Activated CD8-positive, alpha-beta memory T cell treated with anti-CD3 and anti-CD28 coated beads, Interleukin-2, amount 10 ng/mL, durations not matched to agents 7 days and 5 days (primary cell): ENCODE measurements at regions not wholly inside any gene's neighbourhood (a gene's known extent, or its start where the extent isn't known, plus 50 kb on each side); places are given as distances from the start of the nearest gene placed in this dataset.
"Not testable (repeated sequence)": the region's sequence is repeated elsewhere in the genome, so short reads cannot be mapped to it uniquely, and the experiment has no call there.

ENCODE experiments used
- ATAC-seq: fragments of 150-1000 bp; cut with Tn5 transposase; one replicate; pipeline ENCODE4 v1.10.0; 2021; ENCODE audit warnings: moderate library complexity
- CTCF ChIA-PET: fragments of 350-600 bp; sonication (Branson Sonifier 250); formaldehyde crosslinking; loops from one replicate; lab custom pipeline; 2021; ENCODE audit warnings: antibody characterized with exemption; lab: Charles Lee
- DNase-seq: peaks from one replicate; pipeline ENCODE4 v3.0.0-alpha.2; 2020
- H3K27ac Mint-ChIP-seq: one replicate; pipeline ENCODE4 v1.8.0; 2021; ENCODE audit warnings: mild to moderate bottlenecking, mixed read lengths
- H3K27me3 Mint-ChIP-seq: one replicate; pipeline ENCODE4 v1.8.0; 2021; ENCODE audit warnings: mixed read lengths
- H3K36me3 Mint-ChIP-seq: one replicate; pipeline ENCODE4 v1.8.0; 2021; ENCODE audit warnings: mild to moderate bottlenecking, mixed read lengths
- H3K4me1 Mint-ChIP-seq: one replicate; pipeline ENCODE4 v1.8.0; 2021; ENCODE audit warnings: mixed read lengths
- H3K4me3 Mint-ChIP-seq: one replicate; pipeline ENCODE4 v1.8.0; 2021; ENCODE audit warnings: mild to moderate bottlenecking, moderate library complexity, mixed read lengths
- H3K9me3 Mint-ChIP-seq: one replicate; pipeline ENCODE4 v1.8.0; 2022; ENCODE audit warnings: low read depth, mixed read lengths

DNA sequence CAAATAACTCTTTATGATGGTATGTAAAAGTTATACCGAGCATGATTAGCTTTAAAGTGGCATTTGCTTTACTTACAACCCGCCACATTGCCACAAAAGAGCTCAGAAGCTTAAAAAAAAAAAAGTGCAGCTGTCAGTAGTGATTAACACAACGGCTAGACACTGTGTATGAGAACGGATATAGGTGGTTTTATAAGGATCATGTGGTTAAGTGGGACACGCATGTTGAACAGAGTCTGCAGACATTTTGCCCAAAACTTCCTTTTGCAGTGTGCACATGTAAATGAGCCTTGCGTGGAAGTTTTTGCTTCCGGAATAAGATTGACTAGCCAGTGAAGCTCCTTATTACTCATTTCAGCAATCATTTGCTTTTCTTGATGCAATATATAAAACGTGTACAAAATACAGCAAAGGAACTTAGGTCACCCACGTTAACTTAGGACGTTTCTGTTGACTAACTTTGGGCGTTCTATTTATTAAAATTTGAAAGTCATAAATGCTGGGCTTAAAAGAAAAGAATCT is 58.7 kb upstream of the RGS1 start:
- H3K36me3 Mint-ChIP-seq = no peaks in the 10 kb centered on the region
- peaks cover 58% of the 10 kb centered on the region for H3K4me1 Mint-ChIP-seq
- peak overlapping the region; percentile 86 for H3K27ac Mint-ChIP-seq
- peak overlapping the region; percentile 70 for H3K4me3 Mint-ChIP-seq
- CTCF ChIA-PET = interaction anchor here (0.7 to 3.0 kb wide), 12 partner anchors 10 to 295 kb away, joined by 3 to 8 read pairs (median 3); no protein-coding TSS in a partner anchor
- ATAC-seq (peak; percentile 94), DNase-seq (peak; percentile 82)
- no peaks in the 10 kb centered on the region for H3K27me3 Mint-ChIP-seq
- H3K9me3 Mint-ChIP-seq = no peaks in the 10 kb centered on the region

- DNase-seq, H3K9me3 Mint-ChIP-seq, H3K27me3 Mint-ChIP-seq, ATAC-seq, H3K36me3 Mint-ChIP-seq: not testable (repeated sequence)
- Mint-ChIP-seq H3K4me3 (peak overlapping the region; percentile 3), H3K27ac (peak overlapping the region; percentile 86), H3K4me1 (peaks cover 54% of the 10 kb centered on the region)
- CTCF ChIA-PET = interaction anchor here (1.9 to 2.4 kb wide), 2 partner anchors 22 to 44 kb away, joined by 6 to 8 read pairs; no protein-coding TSS in a partner anchor
Observed at GRCh38 chr1:192517716-192518355, 57.7 kb upstream of the RGS1 start.

DNA sequence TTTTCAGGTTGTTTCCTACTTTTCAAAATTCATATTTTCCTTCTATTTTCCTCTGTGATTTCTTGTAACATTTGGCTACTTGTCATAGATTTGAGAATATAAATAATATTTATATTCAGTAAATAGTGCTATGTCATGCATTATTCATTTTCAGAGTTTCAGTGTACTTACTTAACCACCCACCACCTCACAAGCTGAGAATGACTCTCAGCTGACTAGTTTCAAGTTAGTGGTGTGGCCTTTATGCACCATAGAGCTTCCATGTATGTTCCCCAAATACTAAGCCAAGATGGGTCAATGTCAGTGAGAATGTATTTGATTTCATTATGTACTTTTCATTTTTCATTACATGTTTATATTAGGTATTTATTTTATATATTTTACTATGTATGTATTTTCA is 56.9 kb upstream of the RGS1 start:
- Mint-ChIP-seq H3K4me1 (peaks cover 49% of the 10 kb centered on the region), H3K4me3 (no peak overlapping the region), H3K27ac (no peak overlapping the region), H3K36me3 (no peaks in the 10 kb centered on the region), H3K9me3 (no peaks in the 10 kb centered on the region), H3K27me3 (no peaks in the 10 kb centered on the region)
- no peak for ATAC-seq
- CTCF ChIA-PET = no interaction called here
- no peak for DNase-seq

- peak; percentile 49 for DNase-seq
- Mint-ChIP-seq H3K4me1 (peaks cover 38% of the 10 kb centered on the region), H3K27ac (peak overlapping the region; percentile 0), H3K27me3 (no peaks in the 10 kb centered on the region), H3K9me3 (no peaks in the 10 kb centered on the region), H3K36me3 (peaks cover 2% of the 10 kb centered on the region), H3K4me3 (no peak overlapping the region)
- CTCF ChIA-PET = no interaction called here
- no peak for ATAC-seq
Observed at GRCh38 chr1:192521734-192522133, 53.8 kb upstream of the RGS1 start.

DNA sequence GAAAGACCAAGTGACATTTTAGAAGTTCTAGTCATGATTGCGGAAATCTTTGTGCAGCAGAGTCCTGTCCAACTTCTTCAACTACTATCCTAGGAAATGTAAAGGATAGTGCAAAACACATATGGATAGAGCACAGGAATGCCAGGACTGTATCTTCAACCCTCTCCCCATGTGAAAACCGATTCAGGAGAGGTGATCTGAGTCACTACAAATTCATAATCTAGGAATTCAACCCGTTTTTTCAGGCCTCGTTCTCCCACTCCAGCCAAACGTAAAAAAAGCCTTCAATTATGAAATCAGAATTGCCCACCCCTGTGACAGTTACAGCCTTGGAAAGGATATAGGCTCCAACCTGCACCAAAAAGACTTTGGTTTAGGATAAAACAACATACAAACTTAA is 52.9 kb upstream of the RGS1 start:
- Mint-ChIP-seq H3K9me3 (no peaks in the 10 kb centered on the region), H3K27me3 (no peaks in the 10 kb centered on the region), H3K36me3 (peaks cover 2% of the 10 kb centered on the region), H3K27ac (no peak overlapping the region), H3K4me1 (peaks cover 32% of the 10 kb centered on the region), H3K4me3 (no peak overlapping the region)
- CTCF ChIA-PET = no interaction called here
- DNase-seq (no peak), ATAC-seq (no peak)

- Mint-ChIP-seq H3K4me3 (no peak overlapping the region), H3K9me3 (no peaks in the 10 kb centered on the region), H3K4me1 (peaks cover 37% of the 10 kb centered on the region), H3K27me3 (no peaks in the 10 kb centered on the region), H3K27ac (no peak overlapping the region), H3K36me3 (peaks cover 2% of the 10 kb centered on the region)
- no peak for DNase-seq
- CTCF ChIA-PET = no interaction called here
- no peak for ATAC-seq
Observed at GRCh38 chr1:192524223-192524622, 51.4 kb upstream of the RGS1 start.
